H1 (cell line): ENCODE measurements at regions not wholly inside any gene's neighbourhood (a gene's known extent, or its start where the extent isn't known, plus 50 kb on each side); places are given as distances from the start of the nearest gene placed in this dataset.

Experiments
- JUND ChIP-seq: IDR thresholded peaks from 2 replicates; pipeline ENCODE4 v1.6.1; 2011; ENCODE audit warnings: mild to moderate bottlenecking, improper control_type of control experiment, low read length
- RXRA ChIP-seq: IDR thresholded peaks from 2 replicates; pipeline ENCODE4 v1.6.1; 2011; ENCODE audit warnings: low read depth, mild to moderate bottlenecking, low read length, moderate library complexity; ENCODE audit not compliant: insufficient read depth
- SP2 ChIP-seq: IDR thresholded peaks from 2 replicates; pipeline ENCODE4 v1.6.1; 2012; ENCODE audit warnings: mild to moderate bottlenecking, low read length, inconsistent platforms
- TAF7 ChIP-seq: optimal IDR thresholded peaks from 2 replicates; pipeline ENCODE3; 2011; ENCODE audit warnings: low read depth, mild to moderate bottlenecking, inconsistent platforms, low read length, moderate library complexity, borderline replicate concordance

GRCh38 chr17:79538291-79538690 lies 72.6 kb downstream of the RBFOX3 start (continued):
- no peak for TF ChIP-seq TAF7
- TF ChIP-seq RXRA, result no peak
- TF ChIP-seq SP2, result no peak
- no peak for TF ChIP-seq JUND
